PC-9 (cell line): ENCODE measurements at regions not wholly inside any gene's neighbourhood (a gene's known extent, or its start where the extent isn't known, plus 50 kb on each side); places are given as distances from the start of the nearest gene placed in this dataset.

Experiments
- BruUV-seq: library from RNA; stranded (reverse); fragments of 400-500 nt; replicated peaks from 2 replicates; lab custom pipeline; 2021; lab: Mats Ljungman, UMichigan
- CTCF ChIA-PET: fragments of 300-600 bp; sonication (Branson Sonifier 250); formaldehyde crosslinking; loops from one replicate; lab custom pipeline; 2022; ENCODE audit warnings: antibody characterized with exemption; lab: Charles Lee
- POLR2A ChIA-PET: fragments of 300-600 bp; sonication (Branson Sonifier 250); formaldehyde crosslinking; loops from one replicate; lab custom pipeline; 2022; ENCODE audit warnings: antibody characterized with exemption; ENCODE audit not compliant: unreplicated experiment; lab: Charles Lee
- DNase-seq, 2 experiments: peaks; one replicate each; pipeline versions ENCODE4 v3.0.0 to v3.0.0-alpha.2; 2015 to 2022; ENCODE audit warnings: mixed read lengths in 1 of 2
- H2AFZ ChIP-seq: fragments of 200-600 bp; sonication (generic); 2 replicates; pipeline ENCODE4 v1.8.1; 2017; ENCODE audit warnings: antibody characterized with exemption
- H3F3A ChIP-seq: fragments of 200-600 bp; sonication (generic); 2 replicates; pipeline ENCODE4 v1.8.1; 2017; ENCODE audit warnings: antibody characterized with exemption, mild to moderate bottlenecking, low read depth; ENCODE audit not compliant: insufficient read depth
- H3K27ac ChIP-seq: fragments of 200-600 bp; sonication (generic); 2 replicates; pipeline ENCODE4 v1.6.1; 2016; ENCODE audit warnings: mixed run types
- H3K27me3 ChIP-seq: fragments of 200-600 bp; sonication (generic); 2 replicates; pipeline ENCODE4 v1.6.1; 2016; ENCODE audit warnings: low read depth, mixed run types; ENCODE audit not compliant: insufficient read depth
- H3K36me3 ChIP-seq: fragments of 200-600 bp; sonication (generic); 2 replicates; pipeline ENCODE4 v1.6.1; 2016; ENCODE audit warnings: low read depth, mixed run types
- H3K4me1 ChIP-seq: fragments of 200-600 bp; sonication (generic); replicated peaks from 2 replicates; pipeline ENCODE4 v1.6.1; 2016; ENCODE audit warnings: mixed run types; ENCODE audit not compliant: insufficient read depth
- H3K4me2 ChIP-seq: fragments of 200-600 bp; sonication (generic); 2 replicates; pipeline ENCODE4 v1.6.1; 2017; ENCODE audit warnings: mixed run types
- H3K4me3 ChIP-seq: fragments of 200-600 bp; sonication (generic); 2 replicates; pipeline ENCODE4 v1.6.1; 2016; ENCODE audit warnings: mixed run types
- H3K79me2 ChIP-seq: fragments of 200-600 bp; sonication (generic); 2 replicates; pipeline ENCODE4 v1.6.1; 2017; ENCODE audit warnings: low read depth, mixed run types
- H3K9me2 ChIP-seq: fragments of 200-600 bp; sonication (generic); 2 replicates; pipeline ENCODE4 v1.8.1; 2017; ENCODE audit warnings: mild to moderate bottlenecking; ENCODE audit not compliant: insufficient read depth
- H3K9me3 ChIP-seq: fragments of 200-600 bp; sonication (generic); 2 replicates; pipeline ENCODE4 v1.8.1; 2016; ENCODE audit warnings: low read depth; ENCODE audit not compliant: insufficient read depth
- H4K20me1 ChIP-seq: fragments of 200-600 bp; sonication (generic); 2 replicates; pipeline ENCODE4 v1.8.1; 2017; ENCODE audit not compliant: insufficient read depth
- EZH2 ChIP-seq: fragments of 200-600 bp; sonication (generic); IDR thresholded peaks from 2 replicates; pipeline ENCODE4 v1.8.0; 2017; ENCODE audit warnings: antibody characterized with exemption, low read depth
- intact Hi-C: fragments of 100-400 bp; cut with micrococcal nuclease; formaldehyde crosslinking; loops from one replicate; pipeline ENCODE4 v1.10.0; 2022; ENCODE audit not compliant: unreplicated experiment
- TF ChIP-seq, protein P1 (sequence below): fragments of 200-600 bp; sonication (generic); conservative IDR thresholded peaks from 2 replicates; pipeline ENCODE4 v1.6.1; 2017; ENCODE audit warnings: mixed run types, antibody characterized with exemption, mild to moderate bottlenecking, moderate library complexity

DNA sequence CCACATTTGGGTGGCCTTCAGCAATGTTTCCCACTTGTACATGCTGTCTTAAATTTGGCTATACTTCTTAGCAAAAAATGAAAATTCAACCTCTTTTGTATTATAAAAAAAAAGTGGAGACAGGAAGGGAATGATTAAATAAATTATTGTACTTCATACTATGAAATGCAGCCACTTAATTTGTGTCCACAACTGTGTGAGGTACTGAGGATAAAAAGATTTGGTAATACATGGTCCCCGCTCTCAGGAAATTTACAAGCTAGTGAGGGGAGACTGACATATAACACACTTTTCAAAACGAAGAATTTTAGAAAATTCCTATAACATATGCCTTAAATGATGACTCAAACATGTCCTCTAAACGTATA lies 105.0 kb downstream of the HNRNPD start:
- Histone ChIP-seq H3K4me3 (no peak overlapping the region), H3F3A (no peaks in the 10 kb centered on the region), H3K4me1 (no peaks in the 10 kb centered on the region), H3K79me2 (no peaks in the 10 kb centered on the region), H2AFZ (no peak overlapping the region), H3K9me3 (no peaks in the 10 kb centered on the region), H3K27me3 (no peaks in the 10 kb centered on the region), H4K20me1 (no peaks in the 10 kb centered on the region), H3K4me2 (no peak overlapping the region), H3K36me3 (no peaks in the 10 kb centered on the region), H3K27ac (no peak overlapping the region), H3K9me2 (no peaks in the 10 kb centered on the region)
- BruUV-seq, result no TSS peak
- CTCF ChIA-PET, result interaction anchor here (0.6 kb wide), 1 partner anchor 511 kb away, joined by 8 read pairs; no protein-coding TSS in a partner anchor
- TF ChIP-seq, protein P1, sequence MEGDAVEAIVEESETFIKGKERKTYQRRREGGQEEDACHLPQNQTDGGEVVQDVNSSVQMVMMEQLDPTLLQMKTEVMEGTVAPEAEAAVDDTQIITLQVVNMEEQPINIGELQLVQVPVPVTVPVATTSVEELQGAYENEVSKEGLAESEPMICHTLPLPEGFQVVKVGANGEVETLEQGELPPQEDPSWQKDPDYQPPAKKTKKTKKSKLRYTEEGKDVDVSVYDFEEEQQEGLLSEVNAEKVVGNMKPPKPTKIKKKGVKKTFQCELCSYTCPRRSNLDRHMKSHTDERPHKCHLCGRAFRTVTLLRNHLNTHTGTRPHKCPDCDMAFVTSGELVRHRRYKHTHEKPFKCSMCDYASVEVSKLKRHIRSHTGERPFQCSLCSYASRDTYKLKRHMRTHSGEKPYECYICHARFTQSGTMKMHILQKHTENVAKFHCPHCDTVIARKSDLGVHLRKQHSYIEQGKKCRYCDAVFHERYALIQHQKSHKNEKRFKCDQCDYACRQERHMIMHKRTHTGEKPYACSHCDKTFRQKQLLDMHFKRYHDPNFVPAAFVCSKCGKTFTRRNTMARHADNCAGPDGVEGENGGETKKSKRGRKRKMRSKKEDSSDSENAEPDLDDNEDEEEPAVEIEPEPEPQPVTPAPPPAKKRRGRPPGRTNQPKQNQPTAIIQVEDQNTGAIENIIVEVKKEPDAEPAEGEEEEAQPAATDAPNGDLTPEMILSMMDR, result 0 out of 2 replicates have a peak, but pooled peaks have one; percentile 3
- TF ChIP-seq EZH2, result no peak
- intact Hi-C loops, result loop anchor here (1.0 to 10.0 kb wide), 3 partner anchors 424 to 863 kb away; no protein-coding TSS in a partner anchor
- POLR2A ChIA-PET, result no interaction called here
- no peak for DNase-seq

DNA sequence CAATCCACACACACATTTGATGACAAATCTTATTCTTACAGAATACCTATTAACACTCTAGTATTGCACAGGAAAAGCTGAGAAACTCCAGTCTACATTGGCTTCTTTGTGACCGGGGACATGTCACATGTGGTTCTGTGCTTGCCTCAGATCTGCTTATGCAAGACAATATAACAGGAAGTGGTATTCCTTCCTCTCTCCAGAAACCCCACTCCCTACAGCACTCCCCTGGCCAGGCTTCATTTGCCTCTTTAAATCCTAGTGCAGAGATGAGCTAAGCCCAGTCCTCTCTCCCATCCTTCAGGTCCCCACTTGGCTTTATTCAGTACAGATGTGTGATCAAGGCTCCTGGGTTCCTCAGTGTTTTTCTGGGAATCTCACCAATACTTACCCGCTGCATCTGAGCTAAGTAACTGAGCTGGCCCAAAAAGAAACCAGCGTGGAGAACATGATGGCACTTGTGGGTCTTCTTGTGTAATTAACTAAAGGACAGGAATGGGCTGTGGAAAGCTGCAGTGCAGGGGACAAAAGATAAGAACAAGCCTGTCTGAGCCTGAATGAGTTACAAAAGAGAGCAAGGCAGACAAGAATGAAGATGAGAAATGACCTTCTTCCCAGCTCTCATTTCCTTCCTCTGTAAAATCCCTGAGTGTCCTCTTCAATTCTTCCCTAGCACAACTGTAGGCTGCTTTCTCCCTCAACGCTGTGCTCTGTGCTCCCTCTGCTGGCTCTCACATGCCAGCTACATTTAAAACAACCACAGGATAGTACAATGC lies 105.6 kb downstream of the HNRNPD start:
- intact Hi-C loops, result loop anchor here (1.0 to 10.0 kb wide), 3 partner anchors 423 to 862 kb away; no protein-coding TSS in a partner anchor
- Histone ChIP-seq H3K27me3 (no peaks in the 10 kb centered on the region), H3K4me2 (no peak overlapping the region), H3K9me2 (no peaks in the 10 kb centered on the region), H3F3A (no peaks in the 10 kb centered on the region), H3K79me2 (no peaks in the 10 kb centered on the region), H3K36me3 (no peaks in the 10 kb centered on the region), H4K20me1 (no peaks in the 10 kb centered on the region), H3K4me3 (no peak overlapping the region), H3K4me1 (no peaks in the 10 kb centered on the region), H3K9me3 (no peaks in the 10 kb centered on the region), H2AFZ (no peak overlapping the region), H3K27ac (no peak overlapping the region)
- no TSS peak for BruUV-seq
- CTCF ChIA-PET, result interaction anchor here (0.6 kb wide), 2 partner anchors 480 to 510 kb away, joined by 4 to 8 read pairs; no protein-coding TSS in a partner anchor
- no peak for TF ChIP-seq EZH2
- TF ChIP-seq, protein P1, result peak; percentile 67
- POLR2A ChIA-PET, result no interaction called here
- no peak for DNase-seq

- ChIA-PET CTCF (no interaction called here), POLR2A (no interaction called here)
- no peak for DNase-seq
- Histone ChIP-seq H3F3A (no peaks in the 10 kb centered on the region), H3K27me3 (no peaks in the 10 kb centered on the region), H3K27ac (no peak overlapping the region), H2AFZ (no peak overlapping the region), H3K4me2 (no peak overlapping the region), H3K36me3 (no peaks in the 10 kb centered on the region), H3K9me2 (no peaks in the 10 kb centered on the region), H3K4me3 (no peak overlapping the region), H3K9me3 (no peaks in the 10 kb centered on the region), H3K4me1 (no peaks in the 10 kb centered on the region), H3K79me2 (no peaks in the 10 kb centered on the region), H4K20me1 (no peaks in the 10 kb centered on the region)
- no peak for TF ChIP-seq EZH2
- TF ChIP-seq, protein P1, result no peak
- intact Hi-C loops, result loop anchor here (10.0 kb wide), 1 partner anchor 423 kb away; no protein-coding TSS in a partner anchor
- no TSS peak for BruUV-seq
Measured at GRCh38 chr4:82267506-82267905, 106.3 kb downstream of the HNRNPD start.
